DOHH2 (cell line): ENCODE measurements at regions not wholly inside any gene's neighbourhood (a gene's known extent, or its start where the extent isn't known, plus 50 kb on each side); places are given as distances from the start of the nearest gene placed in this dataset.

Experiments
- CTCF ChIP-seq: fragments of 200-600 bp; sonication (generic); IDR thresholded peaks from one replicate; pipeline ENCODE4 v1.5.1; 2014; ENCODE audit warnings: antibody characterized with exemption, mild to moderate bottlenecking, low read depth, low read length; ENCODE audit not compliant: poor library complexity, severe bottlenecking
- EZH2phosphoT487 ChIP-seq: fragments of 200-600 bp; sonication (generic); IDR thresholded peaks from 2 replicates; pipeline ENCODE4 v1.6.1; 2017; ENCODE audit warnings: borderline replicate concordance, mild to moderate bottlenecking, antibody characterized with exemption, low read length, moderate library complexity, mixed read lengths

DNA sequence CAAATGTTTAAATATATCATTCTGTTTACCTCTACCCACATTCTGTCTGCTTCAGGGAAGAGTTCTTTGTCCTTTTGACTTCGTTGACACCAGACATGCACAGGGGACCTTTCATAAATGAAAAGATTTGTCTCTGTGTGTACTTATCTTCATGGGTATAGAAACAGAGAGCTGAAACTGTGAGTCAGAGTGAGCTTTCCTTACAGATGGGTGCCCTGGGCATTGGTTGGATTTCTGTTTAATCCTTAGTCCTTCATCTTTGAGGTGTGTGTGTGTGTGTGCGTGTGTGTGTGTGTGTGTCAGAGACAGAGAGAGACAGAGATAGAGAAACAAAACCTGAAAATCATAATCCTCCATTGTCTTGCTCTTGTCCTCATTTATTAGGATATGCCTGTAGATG is 517.4 kb downstream of the TUSC7 start:
- no peak for TF ChIP-seq CTCF
- no peak for TF ChIP-seq EZH2phosphoT487
